ENCODE measurements at regions not wholly inside any gene's neighbourhood (a gene's known extent, or its start where the extent isn't known, plus 50 kb on each side); places are given as distances from the start of the nearest gene placed in this dataset.

DNA sequence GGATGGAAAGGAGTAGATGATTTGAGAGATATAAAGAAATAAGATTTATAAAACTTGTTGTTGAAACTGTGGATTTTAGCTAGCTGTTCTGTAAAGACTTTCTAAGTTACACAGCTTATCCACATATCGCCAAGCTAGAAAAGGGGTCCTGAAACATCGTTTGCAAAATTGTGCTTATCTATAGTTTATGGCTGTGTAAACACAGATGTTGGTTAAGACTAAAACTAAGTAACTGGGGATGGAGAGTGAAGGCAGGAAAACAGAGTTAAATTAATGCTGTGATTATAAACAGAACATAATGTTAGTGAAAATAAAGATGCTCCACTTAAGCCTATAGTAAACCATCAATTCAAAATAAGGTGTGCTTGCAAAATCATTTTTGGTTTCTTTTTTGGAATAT, 311.3 kb upstream of the DDHD1 start:
- H3F3A ChIP-seq (ENCODE audit: insufficient read depth) = no peaks in the 10 kb centered on the region
- no peak overlapping the region for H3K4me3 ChIP-seq (ENCODE audit: insufficient read depth, low read length, poor library complexity, severe bottlenecking)
- no peaks in the 10 kb centered on the region for H3K27me3 ChIP-seq (ENCODE audit: low read length)
- H3K9me3 ChIP-seq (ENCODE audit: insufficient read depth, low read length) = no peaks in the 10 kb centered on the region
- H2AFZ ChIP-seq (ENCODE audit: low read depth, low read length, severe bottlenecking) = no peak overlapping the region
- H3K27ac ChIP-seq (ENCODE audit: low read depth, low read length) = no peak overlapping the region
- no peaks in the 10 kb centered on the region for H3K79me2 ChIP-seq (ENCODE audit: insufficient read depth, low read length)
- no peaks in the 10 kb centered on the region for H3K36me3 ChIP-seq (ENCODE audit: low read length)
- no peak for TF ChIP-seq EZH2phosphoT487 (conservative IDR thresholded peaks at IDR 0.05; ENCODE audit: low read length)
- TF ChIP-seq CTCF (IDR thresholded peaks at IDR 0.05; ENCODE audit: insufficient read depth, low read length, poor library complexity, severe bottlenecking) = no peak
- no peaks in the 10 kb centered on the region for H4K20me1 ChIP-seq (ENCODE audit: low read depth, low read length)
- H3K4me2 ChIP-seq (ENCODE audit: low read depth, low read length, poor library complexity, severe bottlenecking) = no peak overlapping the region
- no peak overlapping the region for H3K9ac ChIP-seq (ENCODE audit: low read length)
- no peaks in the 10 kb centered on the region for H3K9me2 ChIP-seq (replicated peaks; ENCODE audit: insufficient read depth, low read length)

DNA sequence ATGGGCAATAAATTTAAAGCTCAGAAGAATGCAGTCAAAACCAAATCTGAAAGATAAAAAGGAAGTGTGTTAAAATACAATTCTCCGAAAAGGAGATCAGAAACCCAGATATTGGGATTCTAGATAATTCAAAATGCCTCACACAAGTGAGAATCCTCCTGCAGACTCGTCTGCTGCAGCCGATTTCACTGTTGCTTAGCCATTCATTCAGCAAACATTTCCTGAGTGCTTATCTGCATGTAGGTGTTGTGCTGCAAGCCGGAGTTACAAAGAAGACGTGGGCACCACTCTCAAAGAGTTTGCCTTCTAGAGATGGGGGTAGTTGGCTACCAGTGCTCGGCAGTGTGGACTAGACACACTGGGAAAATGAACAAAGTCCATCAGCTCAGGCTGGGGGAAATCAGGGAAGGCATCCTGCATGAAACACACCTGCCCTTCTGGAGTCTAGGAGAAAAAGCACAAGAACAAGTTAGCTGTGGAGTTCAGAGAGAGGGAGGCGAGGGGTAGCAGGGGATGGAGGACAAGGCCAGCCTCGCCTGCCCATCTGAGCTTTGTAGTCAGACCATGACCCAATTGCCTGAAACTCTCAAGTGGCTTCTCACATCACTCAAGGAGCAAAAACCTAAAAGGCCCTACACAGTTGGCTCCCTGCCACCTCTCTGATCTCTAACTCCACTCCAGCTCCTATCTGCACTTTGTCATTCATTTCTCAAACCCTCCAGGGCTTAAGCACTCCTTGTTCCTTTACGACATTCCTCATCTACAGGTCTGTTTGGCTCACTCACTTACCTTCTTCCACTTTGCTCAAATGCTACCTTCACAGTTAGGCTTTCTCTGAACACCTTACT, 310.0 kb upstream of the DDHD1 start:
- Histone ChIP-seq H3K9ac (ENCODE audit: low read length) (no peak overlapping the region), H3K27me3 (ENCODE audit: low read length) (no peaks in the 10 kb centered on the region), H3K9me2 (replicated peaks; ENCODE audit: insufficient read depth, low read length) (no peaks in the 10 kb centered on the region), H3K9me3 (ENCODE audit: insufficient read depth, low read length) (no peaks in the 10 kb centered on the region), H3K27ac (ENCODE audit: low read depth, low read length) (no peak overlapping the region), H3K79me2 (ENCODE audit: insufficient read depth, low read length) (no peaks in the 10 kb centered on the region), H3K4me2 (ENCODE audit: low read depth, low read length, poor library complexity, severe bottlenecking) (no peak overlapping the region), H3K36me3 (ENCODE audit: low read length) (no peaks in the 10 kb centered on the region), H4K20me1 (ENCODE audit: low read depth, low read length) (no peaks in the 10 kb centered on the region), H2AFZ (ENCODE audit: low read depth, low read length, severe bottlenecking) (no peak overlapping the region), H3K4me3 (ENCODE audit: insufficient read depth, low read length, poor library complexity, severe bottlenecking) (no peak overlapping the region), H3F3A (ENCODE audit: insufficient read depth) (no peaks in the 10 kb centered on the region)
- TF ChIP-seq CTCF (IDR thresholded peaks at IDR 0.05; ENCODE audit: insufficient read depth, low read length, poor library complexity, severe bottlenecking) = no peak
- no peak for TF ChIP-seq EZH2phosphoT487 (conservative IDR thresholded peaks at IDR 0.05; ENCODE audit: low read length)

DNA sequence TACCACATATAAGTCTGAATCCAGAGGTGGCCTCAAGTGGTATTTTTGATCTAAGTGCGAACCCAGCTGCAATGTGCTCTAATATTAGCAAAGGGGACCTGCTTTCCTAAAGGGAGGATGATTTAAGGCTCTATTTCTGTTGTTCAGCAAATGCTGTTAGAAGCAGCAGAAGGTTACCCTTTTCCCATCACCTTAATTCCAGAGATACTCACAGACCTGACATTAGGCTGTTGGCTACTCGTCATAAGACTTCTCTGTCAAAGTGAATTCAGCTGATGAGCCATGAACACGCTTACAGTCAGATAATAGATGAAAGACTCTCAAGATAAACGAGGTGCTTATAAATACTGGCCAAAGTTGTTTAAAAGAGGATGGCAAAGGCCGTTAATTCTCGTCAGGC, 308.7 kb upstream of the DDHD1 start:
- Histone ChIP-seq H4K20me1 (ENCODE audit: low read depth, low read length) (no peaks in the 10 kb centered on the region), H3K27ac (ENCODE audit: low read depth, low read length) (no peak overlapping the region), H3K36me3 (ENCODE audit: low read length) (no peaks in the 10 kb centered on the region), H3K4me3 (ENCODE audit: insufficient read depth, low read length, poor library complexity, severe bottlenecking) (no peak overlapping the region), H3K4me2 (ENCODE audit: low read depth, low read length, poor library complexity, severe bottlenecking) (no peak overlapping the region), H3K27me3 (ENCODE audit: low read length) (no peaks in the 10 kb centered on the region), H3K9ac (ENCODE audit: low read length) (no peak overlapping the region), H3K9me2 (replicated peaks; ENCODE audit: insufficient read depth, low read length) (no peaks in the 10 kb centered on the region), H3K9me3 (ENCODE audit: insufficient read depth, low read length) (no peaks in the 10 kb centered on the region), H3K79me2 (ENCODE audit: insufficient read depth, low read length) (no peaks in the 10 kb centered on the region), H3F3A (ENCODE audit: insufficient read depth) (no peaks in the 10 kb centered on the region), H2AFZ (ENCODE audit: low read depth, low read length, severe bottlenecking) (no peak overlapping the region)
- TF ChIP-seq CTCF (IDR thresholded peaks at IDR 0.05; ENCODE audit: insufficient read depth, low read length, poor library complexity, severe bottlenecking) (no peak), EZH2phosphoT487 (conservative IDR thresholded peaks at IDR 0.05; ENCODE audit: low read length) (no peak)

Data from SU-DHL-6 (cell line).